GM12891 (cell line): ENCODE measurements at regions not wholly inside any gene's neighbourhood (a gene's known extent, or its start where the extent isn't known, plus 50 kb on each side); places are given as distances from the start of the nearest gene placed in this dataset.
"Not testable (repeated sequence)": the region's sequence is repeated elsewhere in the genome, so short reads cannot be mapped to it uniquely, and the experiment has no call there.

Source experiments
- POLR2A ChIP-seq: IDR thresholded peaks from 2 replicates; pipeline ENCODE4 v1.6.1; 2011; ENCODE audit warnings: low read depth, low read length, control low read depth
- POLR2AphosphoS5 ChIP-seq: IDR thresholded peaks from 2 replicates; pipeline ENCODE4 v1.6.1; 2011; ENCODE audit warnings: low read depth, low read length, control low read depth
- TAF1 ChIP-seq: IDR thresholded peaks from 2 replicates; pipeline ENCODE4 v1.6.1; 2011; ENCODE audit warnings: low read depth, low read length, control low read depth

DNA sequence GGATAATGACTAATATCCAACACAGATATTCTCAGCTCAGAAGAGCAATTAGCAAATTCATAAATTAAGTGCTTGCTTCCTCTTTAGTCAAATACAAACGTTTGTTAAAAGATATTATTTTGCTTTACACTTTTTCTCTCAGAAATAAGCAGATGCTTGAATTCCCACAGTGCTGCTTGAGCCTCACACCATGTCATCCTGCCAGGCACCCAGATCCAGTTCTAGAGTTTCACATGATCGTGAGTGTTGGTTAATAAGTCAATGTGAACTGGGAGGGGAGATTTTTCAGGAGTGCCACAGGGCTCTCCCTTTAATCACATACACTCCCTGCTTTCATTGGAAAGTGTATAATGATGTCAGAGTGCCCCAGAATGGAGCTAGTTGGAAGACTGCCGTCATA, 352.0 kb downstream of the OR4F29 start:
- not testable (repeated sequence) for TF ChIP-seq POLR2AphosphoS5, TAF1, POLR2A
